Vagina (tissue), 2 donors: ENCODE measurements at regions not wholly inside any gene's neighbourhood (a gene's known extent, or its start where the extent isn't known, plus 50 kb on each side); places are given as distances from the start of the nearest gene placed in this dataset.

Source experiments
- POLR2A ChIP-seq, 2 donors: fragments of 450-650 bp; IDR thresholded peaks; one replicate each; pipeline ENCODE4 v1.6.1; 2017; ENCODE audit warnings: antibody characterized with exemption in 2 of 2, mild to moderate bottlenecking in 2 of 2, moderate library complexity in 2 of 2
- POLR2AphosphoS5 ChIP-seq, 2 donors: sonication (generic); formaldehyde crosslinking; IDR thresholded peaks; one replicate each; pipeline ENCODE4 v1.9.0; 2017; ENCODE audit warnings: antibody characterized with exemption in 2 of 2, mild to moderate bottlenecking in 2 of 2, low read depth in 1 of 2; ENCODE audit not compliant: insufficient read depth in 1 of 2
- TF ChIP-seq, protein P1 (sequence below), 3 experiments: fragments of 450-650 bp in 2 of 3; fragments of 200-600 bp in 1 of 3; sonication (generic) in 1 of 3; IDR thresholded peaks; one replicate each; pipeline ENCODE4 v1.5.1; 2017 to 2019; ENCODE audit warnings: antibody characterized with exemption in 3 of 3, mild to moderate bottlenecking in 2 of 3, moderate library complexity in 2 of 3

DNA sequence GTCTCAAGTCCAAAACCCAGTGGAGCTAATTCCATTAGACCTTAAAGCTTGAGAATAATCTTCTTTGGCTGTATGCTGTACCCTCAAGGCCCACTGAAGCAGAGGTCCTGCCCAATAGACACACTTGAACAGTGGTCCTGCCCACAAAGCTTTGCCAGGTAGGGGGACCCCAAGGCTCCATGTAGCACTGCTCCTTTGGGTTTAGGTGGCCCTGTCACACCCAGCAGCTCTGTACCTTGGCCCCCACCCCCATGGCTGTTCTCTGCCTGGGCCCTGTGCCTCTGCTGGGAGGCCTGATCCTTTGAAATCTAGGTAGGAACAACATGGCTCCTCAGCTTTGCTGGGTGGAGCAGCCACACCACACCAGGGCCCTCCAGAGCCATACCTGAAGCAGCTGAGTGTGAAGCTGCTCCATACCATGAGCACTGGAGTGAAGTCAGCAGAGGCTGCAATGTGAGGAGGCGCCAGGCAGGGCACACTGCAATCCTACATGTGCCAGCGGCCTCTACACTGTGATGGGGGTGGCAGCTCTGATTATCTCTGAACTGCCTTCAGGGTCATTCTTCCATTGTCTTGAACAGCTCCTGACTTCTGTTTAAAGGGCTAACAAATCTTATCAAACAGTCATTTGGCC, 188.0 kb upstream of the CCDC54 start:
- TF ChIP-seq, protein P1, sequence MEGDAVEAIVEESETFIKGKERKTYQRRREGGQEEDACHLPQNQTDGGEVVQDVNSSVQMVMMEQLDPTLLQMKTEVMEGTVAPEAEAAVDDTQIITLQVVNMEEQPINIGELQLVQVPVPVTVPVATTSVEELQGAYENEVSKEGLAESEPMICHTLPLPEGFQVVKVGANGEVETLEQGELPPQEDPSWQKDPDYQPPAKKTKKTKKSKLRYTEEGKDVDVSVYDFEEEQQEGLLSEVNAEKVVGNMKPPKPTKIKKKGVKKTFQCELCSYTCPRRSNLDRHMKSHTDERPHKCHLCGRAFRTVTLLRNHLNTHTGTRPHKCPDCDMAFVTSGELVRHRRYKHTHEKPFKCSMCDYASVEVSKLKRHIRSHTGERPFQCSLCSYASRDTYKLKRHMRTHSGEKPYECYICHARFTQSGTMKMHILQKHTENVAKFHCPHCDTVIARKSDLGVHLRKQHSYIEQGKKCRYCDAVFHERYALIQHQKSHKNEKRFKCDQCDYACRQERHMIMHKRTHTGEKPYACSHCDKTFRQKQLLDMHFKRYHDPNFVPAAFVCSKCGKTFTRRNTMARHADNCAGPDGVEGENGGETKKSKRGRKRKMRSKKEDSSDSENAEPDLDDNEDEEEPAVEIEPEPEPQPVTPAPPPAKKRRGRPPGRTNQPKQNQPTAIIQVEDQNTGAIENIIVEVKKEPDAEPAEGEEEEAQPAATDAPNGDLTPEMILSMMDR (IDR thresholded peaks at IDR 0.05): no peak
- TF ChIP-seq POLR2A (IDR thresholded peaks at IDR 0.05) (no peak), POLR2AphosphoS5 (IDR thresholded peaks at IDR 0.05; ENCODE audit: insufficient read depth in 1 of 2, low read depth in 1 of 2) (no peak)
